ENCODE measurements at regions not wholly inside any gene's neighbourhood (a gene's known extent, or its start where the extent isn't known, plus 50 kb on each side); places are given as distances from the start of the nearest gene placed in this dataset.

DNA sequence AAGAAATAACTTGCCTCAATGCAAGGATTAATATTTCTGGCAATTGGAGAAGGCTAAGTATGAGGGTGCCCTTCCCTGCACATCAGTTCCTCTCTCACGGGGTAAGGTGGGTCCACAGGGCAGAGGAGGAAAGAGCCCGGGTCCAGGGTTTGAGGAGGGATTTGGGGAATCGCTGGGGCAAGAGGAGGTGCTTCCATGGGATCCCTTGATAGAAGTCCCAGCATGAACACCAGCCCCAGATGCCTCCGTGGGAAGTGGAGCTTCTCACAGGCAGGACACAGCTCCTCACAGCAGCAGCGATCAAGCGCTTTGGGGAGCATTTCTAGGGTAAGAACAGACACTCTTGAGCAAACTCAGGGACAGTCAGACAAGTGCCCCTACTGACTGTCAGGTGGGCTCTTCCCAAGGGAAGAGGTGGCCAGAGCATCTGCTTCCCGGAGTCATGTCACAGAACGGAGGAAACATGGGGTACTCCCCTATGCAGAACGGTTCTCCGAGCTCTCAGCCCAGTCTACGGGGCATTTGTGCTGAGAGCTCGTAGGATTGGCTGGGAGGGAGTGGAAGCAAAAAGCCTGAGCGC lies 218.9 kb upstream of the ARL4C start:
- Histone ChIP-seq H3K4me1 (no peaks in the 10 kb centered on the region), H3K4me3 (no peak overlapping the region), H3K36me3 (no peaks in the 10 kb centered on the region), H3K27ac (no peak overlapping the region), H3K27me3 (no peaks in the 10 kb centered on the region), H3K9me3 (no peaks in the 10 kb centered on the region)
- TF ChIP-seq POLR2AphosphoS5 (IDR thresholded peaks at IDR 0.05), result no peak
- no peak for TF ChIP-seq EP300 (IDR thresholded peaks at IDR 0.05)
- TF ChIP-seq, protein P1, sequence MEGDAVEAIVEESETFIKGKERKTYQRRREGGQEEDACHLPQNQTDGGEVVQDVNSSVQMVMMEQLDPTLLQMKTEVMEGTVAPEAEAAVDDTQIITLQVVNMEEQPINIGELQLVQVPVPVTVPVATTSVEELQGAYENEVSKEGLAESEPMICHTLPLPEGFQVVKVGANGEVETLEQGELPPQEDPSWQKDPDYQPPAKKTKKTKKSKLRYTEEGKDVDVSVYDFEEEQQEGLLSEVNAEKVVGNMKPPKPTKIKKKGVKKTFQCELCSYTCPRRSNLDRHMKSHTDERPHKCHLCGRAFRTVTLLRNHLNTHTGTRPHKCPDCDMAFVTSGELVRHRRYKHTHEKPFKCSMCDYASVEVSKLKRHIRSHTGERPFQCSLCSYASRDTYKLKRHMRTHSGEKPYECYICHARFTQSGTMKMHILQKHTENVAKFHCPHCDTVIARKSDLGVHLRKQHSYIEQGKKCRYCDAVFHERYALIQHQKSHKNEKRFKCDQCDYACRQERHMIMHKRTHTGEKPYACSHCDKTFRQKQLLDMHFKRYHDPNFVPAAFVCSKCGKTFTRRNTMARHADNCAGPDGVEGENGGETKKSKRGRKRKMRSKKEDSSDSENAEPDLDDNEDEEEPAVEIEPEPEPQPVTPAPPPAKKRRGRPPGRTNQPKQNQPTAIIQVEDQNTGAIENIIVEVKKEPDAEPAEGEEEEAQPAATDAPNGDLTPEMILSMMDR (IDR thresholded peaks at IDR 0.05), result no peak
- TF ChIP-seq POLR2A (IDR thresholded peaks at IDR 0.05), result no peak
- 96% methylated on average over 13 of the region's 13 CpGs for WGBS
- DNase-seq (ENCODE audit: low spot score in 2 of 2), result peak in 1 of 2 donors; percentile 53

DNA sequence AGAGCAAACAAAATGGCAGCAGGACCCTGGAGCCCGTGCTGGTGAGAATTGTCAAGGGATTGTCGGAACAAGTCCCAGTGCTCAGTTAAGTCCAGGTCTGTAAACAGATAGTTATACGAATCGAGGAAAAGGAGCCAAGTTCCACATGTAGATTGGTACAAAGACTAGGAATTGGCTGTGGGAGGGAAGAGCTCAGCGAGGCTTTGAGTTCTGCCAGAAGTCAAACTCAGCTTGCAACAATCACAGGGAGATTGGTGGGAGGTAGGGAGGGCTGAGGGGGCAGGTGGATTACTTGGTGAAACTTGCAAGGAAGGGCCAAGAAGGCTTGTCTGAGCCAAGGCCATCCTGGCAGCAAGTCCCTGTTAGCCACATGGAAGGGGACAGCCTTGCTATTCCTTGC lies 217.8 kb upstream of the ARL4C start:
- WGBS, result 77% methylated on average over 5 of the region's 5 CpGs
- TF ChIP-seq, protein P1 (IDR thresholded peaks at IDR 0.05), result no peak
- TF ChIP-seq POLR2AphosphoS5 (IDR thresholded peaks at IDR 0.05), result no peak
- TF ChIP-seq POLR2A (IDR thresholded peaks at IDR 0.05), result no peak
- no peak for TF ChIP-seq EP300 (IDR thresholded peaks at IDR 0.05)
- no peaks in the 10 kb centered on the region for H3K9me3 ChIP-seq
- H3K27ac ChIP-seq, result no peak overlapping the region
- no peaks in the 10 kb centered on the region for H3K4me1 ChIP-seq
- no peaks in the 10 kb centered on the region for H3K27me3 ChIP-seq
- DNase-seq (ENCODE audit: low spot score in 2 of 2), result peak in 1 of 2 donors; percentile 40
- H3K36me3 ChIP-seq, result no peaks in the 10 kb centered on the region
- H3K4me3 ChIP-seq, result no peak overlapping the region

DNA sequence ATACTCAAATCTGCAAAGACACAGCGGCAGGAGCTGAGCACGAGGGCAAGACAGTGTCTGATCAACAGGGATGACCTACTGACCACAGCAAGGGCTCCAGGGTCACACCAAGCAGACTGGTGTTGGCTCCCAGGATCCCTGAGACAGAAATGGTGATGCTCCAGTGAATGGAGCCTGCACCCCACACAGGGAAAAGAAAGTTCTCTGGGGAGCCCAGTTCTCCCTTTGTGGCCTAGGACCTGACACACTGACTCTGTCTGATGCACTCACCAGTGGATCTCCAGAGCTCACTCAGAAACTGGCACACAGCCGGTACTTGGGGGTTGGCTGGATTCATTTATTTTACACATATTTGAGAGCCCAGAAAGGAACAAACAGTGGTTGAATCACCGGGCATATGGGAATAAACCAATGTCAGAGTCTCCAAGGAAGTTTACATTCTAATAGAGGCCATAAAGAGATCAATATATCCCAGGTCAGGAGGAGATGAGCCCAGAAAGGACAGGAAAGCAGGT lies 215.6 kb upstream of the ARL4C start:
- Histone ChIP-seq H3K27ac (no peak overlapping the region), H3K27me3 (no peaks in the 10 kb centered on the region), H3K36me3 (no peaks in the 10 kb centered on the region), H3K4me3 (no peak overlapping the region), H3K4me1 (no peaks in the 10 kb centered on the region), H3K9me3 (no peaks in the 10 kb centered on the region)
- 90% methylated on average over 4 of the region's 4 CpGs for WGBS
- TF ChIP-seq POLR2A (IDR thresholded peaks at IDR 0.05) (no peak), POLR2AphosphoS5 (IDR thresholded peaks at IDR 0.05) (no peak), EP300 (IDR thresholded peaks at IDR 0.05) (no peak)
- TF ChIP-seq, protein P1 (IDR thresholded peaks at IDR 0.05), result no peak
- peak in 1 of 2 donors; percentile 44 for DNase-seq (ENCODE audit: low spot score in 2 of 2)

DNA sequence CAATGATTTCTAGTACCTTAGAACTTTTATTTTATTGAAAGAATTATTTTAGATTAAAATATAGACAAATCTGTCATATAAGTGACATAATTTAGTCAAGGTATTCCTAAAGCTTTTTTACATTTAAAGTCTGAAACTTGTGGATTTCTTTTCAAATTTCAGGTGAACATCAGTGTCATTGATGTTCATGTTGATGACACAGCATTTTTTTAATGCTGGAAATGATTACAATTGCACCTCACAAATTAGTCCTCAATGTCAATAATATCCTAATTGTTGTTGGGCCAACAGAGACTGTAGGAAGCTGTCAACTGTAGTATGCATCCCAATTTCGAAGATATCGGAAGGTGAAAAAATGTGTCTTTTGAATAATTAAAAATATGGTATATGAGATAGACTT lies 214.4 kb upstream of the ARL4C start:
- 98% methylated on average over 2 of the region's 2 CpGs for WGBS

DNA sequence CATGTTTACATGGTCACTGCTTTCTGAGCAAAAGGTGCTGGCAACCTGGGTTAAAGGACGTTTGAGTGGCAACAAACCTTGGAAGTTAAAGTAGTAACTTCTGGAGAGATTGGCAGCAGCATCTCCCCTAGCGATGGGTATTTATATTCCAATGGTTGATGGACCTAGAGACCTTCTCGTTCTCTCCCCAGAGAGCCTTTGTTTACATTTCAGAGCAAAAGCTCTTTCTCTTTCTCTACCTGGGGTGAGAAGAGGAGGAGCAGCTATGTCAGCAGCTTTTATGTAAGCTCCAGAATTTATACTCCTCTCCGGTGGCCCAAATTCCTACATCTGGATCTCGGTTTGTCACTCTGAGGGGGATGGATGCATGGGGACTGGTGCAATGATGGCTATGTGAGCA lies 213.7 kb upstream of the ARL4C start:
- WGBS, result 51% methylated on average over 5 of the region's 5 CpGs
- Histone ChIP-seq H3K36me3 (no peaks in the 10 kb centered on the region), H3K27me3 (no peaks in the 10 kb centered on the region), H3K4me3 (no peak overlapping the region), H3K9me3 (no peaks in the 10 kb centered on the region), H3K27ac (no peak overlapping the region), H3K4me1 (no peaks in the 10 kb centered on the region)
- DNase-seq (ENCODE audit: low spot score in 2 of 2), result no peak
- TF ChIP-seq EP300 (IDR thresholded peaks at IDR 0.05) (no peak), POLR2A (IDR thresholded peaks at IDR 0.05) (no peak), POLR2AphosphoS5 (IDR thresholded peaks at IDR 0.05) (no peak)
- TF ChIP-seq, protein P1 (IDR thresholded peaks at IDR 0.05), result no peak

More for the DNA sequence above, 214.4 kb upstream of the ARL4C start:
- TF ChIP-seq POLR2AphosphoS5 (IDR thresholded peaks at IDR 0.05) (no peak), EP300 (IDR thresholded peaks at IDR 0.05) (no peak), POLR2A (IDR thresholded peaks at IDR 0.05) (no peak)
- TF ChIP-seq, protein P1 (IDR thresholded peaks at IDR 0.05), result no peak
- Histone ChIP-seq H3K27me3 (no peaks in the 10 kb centered on the region), H3K4me1 (no peaks in the 10 kb centered on the region), H3K9me3 (no peaks in the 10 kb centered on the region), H3K27ac (no peak overlapping the region), H3K4me3 (no peak overlapping the region), H3K36me3 (no peaks in the 10 kb centered on the region)
- DNase-seq (ENCODE audit: low spot score in 2 of 2), result no peak

Data from suprapubic skin (tissue), 4 donors.